H9 (cell line): ENCODE measurements at regions not wholly inside any gene's neighbourhood (a gene's known extent, or its start where the extent isn't known, plus 50 kb on each side); places are given as distances from the start of the nearest gene placed in this dataset.

Experiments
- DNase-seq: peaks from one replicate; pipeline ENCODE4 v3.0.0-alpha.2; 2017
- H2AFZ ChIP-seq: one replicate; pipeline ENCODE4 v1.6.1; 2013; ENCODE audit warnings: mild to moderate bottlenecking, low read length, control low read depth, moderate library complexity
- H2AK5ac ChIP-seq: 2 replicates; pipeline ENCODE4 v1.6.1; 2013; ENCODE audit warnings: low read length, control low read depth, mixed read lengths; ENCODE audit not compliant: insufficient read length
- H2BK120ac ChIP-seq: one replicate; pipeline ENCODE4 v1.6.1; 2013; ENCODE audit warnings: low read depth, mild to moderate bottlenecking, low read length, control low read depth, inconsistent platforms; ENCODE audit not compliant: poor library complexity, severe bottlenecking
- H2BK12ac ChIP-seq: 2 replicates; pipeline ENCODE4 v1.6.1; 2013; ENCODE audit warnings: low read length, control low read depth, mixed read lengths, low read depth; ENCODE audit not compliant: insufficient read length
- H2BK15ac ChIP-seq: 2 replicates; pipeline ENCODE4 v1.6.1; 2013; ENCODE audit warnings: low read depth, low read length, control low read depth
- H2BK20ac ChIP-seq: one replicate; pipeline ENCODE4 v1.6.1; 2013; ENCODE audit warnings: low read depth, mild to moderate bottlenecking, low read length, control low read depth, inconsistent platforms; ENCODE audit not compliant: poor library complexity, severe bottlenecking
- H2BK5ac ChIP-seq: 2 replicates; pipeline ENCODE4 v1.6.1; 2013; ENCODE audit warnings: low read length, control low read depth, mixed read lengths; ENCODE audit not compliant: insufficient read length
- H3K14ac ChIP-seq: 2 replicates; pipeline ENCODE4 v1.6.1; 2013; ENCODE audit warnings: low read length, control low read depth; ENCODE audit not compliant: insufficient read depth
- H3K18ac ChIP-seq: 2 replicates; pipeline ENCODE4 v1.6.1; 2013; ENCODE audit warnings: low read depth, mild to moderate bottlenecking, mixed read lengths, low read length, control low read depth; ENCODE audit not compliant: insufficient read length
- H3K23ac ChIP-seq: 2 replicates; pipeline ENCODE4 v1.6.1; 2013; ENCODE audit warnings: low read length, control low read depth, mixed read lengths, low read depth; ENCODE audit not compliant: insufficient read length
- H3K23me2 ChIP-seq: 2 replicates; pipeline ENCODE4 v1.6.1; 2013; ENCODE audit warnings: low read depth, mild to moderate bottlenecking, mixed read lengths, low read length, control low read depth; ENCODE audit not compliant: insufficient read length, poor library complexity, severe bottlenecking
- H3K27ac ChIP-seq: 2 replicates; pipeline ENCODE4 v1.5.1; 2013; ENCODE audit warnings: low read length, control low read depth, mixed read lengths, low read depth; ENCODE audit not compliant: insufficient read length
- H3K27me3 ChIP-seq: 2 replicates; pipeline ENCODE4 v1.6.1; 2013; ENCODE audit warnings: low read length, control low read depth, inconsistent platforms; ENCODE audit not compliant: insufficient read depth
- H3K4ac ChIP-seq: 2 replicates; pipeline ENCODE4 v1.6.1; 2013; ENCODE audit warnings: low read depth, mild to moderate bottlenecking, control low read depth, inconsistent platforms, low read length, moderate library complexity
- H3K4me1 ChIP-seq: 2 replicates; pipeline ENCODE4 v1.6.1; 2013; ENCODE audit warnings: low read length, control low read depth, inconsistent platforms; ENCODE audit not compliant: insufficient read depth
- H3K4me2 ChIP-seq: 2 replicates; pipeline ENCODE4 v1.6.1; 2013; ENCODE audit warnings: low read length, control low read depth, mixed read lengths; ENCODE audit not compliant: insufficient read length, insufficient read depth
- H3K56ac ChIP-seq: 2 replicates; pipeline ENCODE4 v1.6.1; 2013; ENCODE audit warnings: low read depth, mild to moderate bottlenecking, mixed read lengths, low read length, control low read depth; ENCODE audit not compliant: insufficient read length
- H3K79me1 ChIP-seq: 2 replicates; pipeline ENCODE4 v1.6.1; 2013; ENCODE audit warnings: low read depth, mild to moderate bottlenecking, moderate library complexity, low read length, control low read depth, inconsistent platforms; ENCODE audit not compliant: insufficient read depth, poor library complexity, severe bottlenecking
- H3K79me2 ChIP-seq: 2 replicates; pipeline ENCODE4 v1.6.1; 2013; ENCODE audit warnings: low read length, control low read depth, inconsistent platforms; ENCODE audit not compliant: insufficient read depth
- H3K9ac ChIP-seq: 2 replicates; pipeline ENCODE4 v1.6.1; 2013; ENCODE audit warnings: low read length, control low read depth, mixed read lengths; ENCODE audit not compliant: insufficient read length; ENCODE audit errors: extremely low read depth
- H3K9me3 ChIP-seq: one replicate; pipeline ENCODE4 v1.6.1; 2013; ENCODE audit warnings: low read depth, low read length, inconsistent platforms; ENCODE audit not compliant: control insufficient read depth
- H3T11ph ChIP-seq: one replicate; pipeline ENCODE4 v1.6.1; 2013; ENCODE audit warnings: mild to moderate bottlenecking, low read length, control low read depth, inconsistent platforms
- H4K20me1 ChIP-seq: one replicate; pipeline ENCODE4 v1.6.1; 2013; ENCODE audit not compliant: control insufficient read depth, insufficient read length, insufficient read depth
- H4K5ac ChIP-seq: 2 replicates; pipeline ENCODE4 v1.6.1; 2013; ENCODE audit warnings: low read depth, mild to moderate bottlenecking, mixed read lengths, low read length, control low read depth; ENCODE audit not compliant: insufficient read length
- H4K8ac ChIP-seq: replicated peaks from 2 replicates; pipeline ENCODE4 v1.6.1; 2013; ENCODE audit warnings: low read length, control low read depth, mixed read lengths, low read depth; ENCODE audit not compliant: insufficient read length
- H4K91ac ChIP-seq: 2 replicates; pipeline ENCODE4 v1.6.1; 2013; ENCODE audit warnings: low read depth, mild to moderate bottlenecking, moderate library complexity, mixed read lengths, low read length, control low read depth; ENCODE audit not compliant: insufficient read length
- H3K27ac Mint-ChIP-seq, 3 experiments: 2 replicates in 2 of 3; 3 replicates in 1 of 3; pipeline ENCODE4 v1.8.0; 2020 to 2021; ENCODE audit warnings: mixed read lengths in 3 of 3, mild to moderate bottlenecking in 1 of 3, moderate library complexity in 1 of 3
- H3K27me3 Mint-ChIP-seq: 2 replicates; pipeline ENCODE4 v1.8.0; 2021; ENCODE audit warnings: low read depth, mild to moderate bottlenecking, moderate library complexity, mixed read lengths
- H3K36me3 Mint-ChIP-seq, 3 experiments: 2 replicates in 2 of 3; 3 replicates in 1 of 3; pipeline ENCODE4 v1.8.0; 2020 to 2021; ENCODE audit warnings: low read depth in 3 of 3, mixed read lengths in 3 of 3; ENCODE audit not compliant: insufficient read depth in 1 of 3
- H3K4me1 Mint-ChIP-seq, 2 experiments: 2 replicates each; pipeline ENCODE4 v1.8.0; 2020; ENCODE audit warnings: mixed read lengths in 2 of 2
- H3K4me3 Mint-ChIP-seq, 2 experiments: 2 replicates in 1 of 2; 3 replicates in 1 of 2; pipeline ENCODE4 v1.8.0; 2020 to 2021; ENCODE audit warnings: mild to moderate bottlenecking in 2 of 2, mixed read lengths in 2 of 2, moderate library complexity in 1 of 2
- H3K9me3 Mint-ChIP-seq, 2 experiments: 2 replicates in 1 of 2; 3 replicates in 1 of 2; pipeline ENCODE4 v1.8.0; 2020; ENCODE audit warnings: mild to moderate bottlenecking in 2 of 2, mixed read lengths in 2 of 2, moderate library complexity in 1 of 2
- CTCF ChIP-seq: fragments of 200-600 bp; sonication (generic); conservative IDR thresholded peaks from 3 replicates; pipeline ENCODE4 v1.8.0; 2021; ENCODE audit warnings: antibody characterized with exemption, mild to moderate bottlenecking
- WGBS: extraction: QIAGEN DNeasy Blood & Tissue Kit; methylation state at CpG from one replicate; pipeline ENCODE4 v1.1.7; 2013; ENCODE audit warnings: missing lambda C conversion rate, low lambda C conversion rate, mixed read lengths; ENCODE audit not compliant: insufficient read length; ENCODE audit errors: extremely low coverage; 5-methylcytosine and 5-hydroxymethylcytosine counted together

GRCh38 chr14:55519473-55520080 lies 60.4 kb upstream of the KTN1 start:
- no peak overlapping the region for H3K14ac ChIP-seq
- no peak overlapping the region for H3K27ac Mint-ChIP-seq
- H3K9me3 ChIP-seq, result no peaks in the 10 kb centered on the region
- no peak overlapping the region for H3K18ac ChIP-seq
- peaks cover 3 to 6% of the 10 kb centered on the region in 2 experiments; a peak in 2 of 5 replicates for H3K9me3 Mint-ChIP-seq
- DNase-seq, result no peak
- H2AK5ac ChIP-seq, result no peak overlapping the region
- no peaks in the 10 kb centered on the region for H3K36me3 Mint-ChIP-seq
- no peak overlapping the region for H4K5ac ChIP-seq
- no CpG with 5 or more reads among the region's 1 CpG for WGBS
- no peak overlapping the region for H3K4me2 ChIP-seq
- H3K56ac ChIP-seq, result no peak overlapping the region
- no peaks in the 10 kb centered on the region for H3K79me1 ChIP-seq
- no peak overlapping the region for H3K27ac ChIP-seq
- no peak overlapping the region for H2BK5ac ChIP-seq
- no peak overlapping the region for H2BK120ac ChIP-seq
- no peaks in the 10 kb centered on the region for H3K23me2 ChIP-seq
- no peak overlapping the region for H3T11ph ChIP-seq
- H3K4me1 Mint-ChIP-seq, result no peaks in the 10 kb centered on the region
- H2BK15ac ChIP-seq, result no peak overlapping the region
- no peak overlapping the region for H3K9ac ChIP-seq
- no peak overlapping the region for H4K8ac ChIP-seq
- no peak overlapping the region for H2BK12ac ChIP-seq
- no peak overlapping the region for H3K4me3 Mint-ChIP-seq
- H3K27me3 ChIP-seq, result no peaks in the 10 kb centered on the region
- H3K23ac ChIP-seq, result no peak overlapping the region
- no peaks in the 10 kb centered on the region for H4K20me1 ChIP-seq
- H3K27me3 Mint-ChIP-seq, result no peaks in the 10 kb centered on the region
- TF ChIP-seq CTCF, result peak; percentile 20; the same call in 1 of the 3 replicates
- H3K79me2 ChIP-seq, result no peaks in the 10 kb centered on the region
- H2AFZ ChIP-seq, result no peak overlapping the region
- no peaks in the 10 kb centered on the region for H3K4me1 ChIP-seq
- H2BK20ac ChIP-seq, result no peak overlapping the region
- no peak overlapping the region for H3K4ac ChIP-seq
- no peak overlapping the region for H4K91ac ChIP-seq
